ENCODE measurements at regions not wholly inside any gene's neighbourhood (a gene's known extent, or its start where the extent isn't known, plus 50 kb on each side); places are given as distances from the start of the nearest gene placed in this dataset.
A peak's percentile ranks its signal among the peaks of the same experiment; 100 is the strongest.

DNA sequence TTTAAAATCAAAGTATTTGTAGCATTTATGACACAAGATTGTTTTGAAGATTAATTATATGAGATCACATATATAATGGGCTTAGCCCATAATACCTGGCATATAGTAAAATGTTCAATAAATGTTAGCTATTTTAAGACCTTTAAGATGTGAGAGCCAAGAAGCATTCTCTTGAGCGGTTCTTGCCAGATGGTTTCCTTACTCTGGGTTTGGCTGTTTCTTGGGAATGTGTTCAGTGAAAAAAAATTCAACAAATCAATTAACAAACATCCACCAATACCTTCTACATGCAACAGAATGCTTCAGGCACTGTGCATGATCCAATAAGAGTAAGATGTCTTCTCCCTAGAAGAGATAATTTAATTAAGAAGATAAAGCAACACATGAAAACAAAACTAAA lies 230.4 kb downstream of the CMPK2 start:
- in situ Hi-C loops (cut with HindIII; ENCODE audit: low pct_unique_long_range_greater_than_20kb, low sequenced_read_pairs): no loop called here
- no peak for DNase-seq (ENCODE audit: low read depth, low spot score)

DNA sequence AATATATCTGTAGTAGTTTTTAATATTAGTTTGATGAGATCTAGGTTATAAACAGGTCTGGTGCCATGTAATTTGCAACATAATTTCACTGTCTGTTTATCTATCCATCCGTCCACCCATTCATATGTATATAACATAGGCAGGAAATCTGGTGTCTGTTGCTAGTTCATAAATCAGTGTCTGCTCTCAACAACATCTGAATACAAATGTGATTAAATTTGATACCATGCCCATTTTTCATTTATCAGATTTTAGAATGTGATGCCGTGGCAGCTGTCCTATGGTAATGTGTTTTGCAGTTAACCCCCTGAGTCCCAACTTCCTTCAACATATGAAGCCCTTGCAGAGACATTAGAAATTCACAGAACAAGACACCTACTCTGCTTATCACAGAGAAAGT lies 228.4 kb downstream of the CMPK2 start:
- in situ Hi-C loops (cut with HindIII; ENCODE audit: low pct_unique_long_range_greater_than_20kb, low sequenced_read_pairs): no loop called here
- DNase-seq (ENCODE audit: low read depth, low spot score): no peak

DNA sequence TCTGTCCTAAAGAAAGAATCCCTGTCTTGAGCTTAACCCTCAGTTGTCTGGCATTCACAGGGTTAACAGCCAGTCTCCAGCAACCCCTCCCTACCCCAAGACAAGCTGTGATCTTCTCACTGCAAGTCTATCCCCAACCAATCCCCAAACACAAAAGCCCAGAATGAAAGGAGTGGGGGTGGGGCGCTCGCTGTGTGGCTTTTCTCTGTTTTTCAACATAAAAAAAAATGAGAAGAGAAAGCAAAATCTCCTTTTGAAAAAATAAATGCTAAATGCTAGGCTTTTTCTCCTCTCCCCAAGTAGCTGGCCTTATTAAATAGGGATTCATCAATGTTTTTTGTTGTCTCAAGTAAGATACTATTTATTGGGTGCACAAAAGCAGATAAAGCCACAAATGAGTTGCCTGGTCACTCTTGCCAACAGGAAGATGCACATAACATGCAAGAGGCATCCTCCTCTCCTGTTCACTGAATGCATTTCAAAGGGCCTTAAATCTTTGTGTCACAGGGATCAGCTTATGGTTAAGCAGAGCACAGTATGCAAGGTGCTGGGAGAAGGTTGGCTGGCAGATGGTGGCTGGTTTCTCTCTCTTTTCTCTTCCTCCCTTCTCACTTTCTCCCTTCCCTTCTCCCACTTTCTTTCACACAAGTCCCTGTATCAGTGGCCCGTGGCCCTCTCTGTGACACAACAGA lies 225.6 kb downstream of the CMPK2 start:
- in situ Hi-C loops (cut with HindIII; ENCODE audit: low pct_unique_long_range_greater_than_20kb, low sequenced_read_pairs): no loop called here
- no peak for DNase-seq (ENCODE audit: low read depth, low spot score)

DNA sequence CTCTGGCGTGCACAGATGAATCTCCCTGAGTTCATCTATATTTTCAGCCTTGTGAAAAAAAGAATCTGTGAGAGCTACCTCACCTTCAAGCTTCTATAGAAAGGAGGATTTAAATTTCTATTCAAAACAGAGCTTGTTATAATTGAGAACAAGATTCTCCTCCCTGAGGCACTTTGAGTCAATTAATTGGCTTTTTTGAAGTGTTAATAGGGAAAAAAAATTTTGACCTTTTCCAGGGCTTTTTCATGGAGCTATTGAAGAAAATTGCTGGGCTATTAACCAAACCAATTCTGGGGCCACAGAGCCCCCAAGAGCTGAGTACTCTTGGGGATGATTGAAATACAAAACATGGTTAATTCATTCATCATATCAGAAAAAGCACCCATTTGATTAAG lies 225.1 kb downstream of the CMPK2 start:
- no peak for DNase-seq (ENCODE audit: low read depth, low spot score)
- in situ Hi-C loops (cut with HindIII; ENCODE audit: low pct_unique_long_range_greater_than_20kb, low sequenced_read_pairs): no loop called here

DNA sequence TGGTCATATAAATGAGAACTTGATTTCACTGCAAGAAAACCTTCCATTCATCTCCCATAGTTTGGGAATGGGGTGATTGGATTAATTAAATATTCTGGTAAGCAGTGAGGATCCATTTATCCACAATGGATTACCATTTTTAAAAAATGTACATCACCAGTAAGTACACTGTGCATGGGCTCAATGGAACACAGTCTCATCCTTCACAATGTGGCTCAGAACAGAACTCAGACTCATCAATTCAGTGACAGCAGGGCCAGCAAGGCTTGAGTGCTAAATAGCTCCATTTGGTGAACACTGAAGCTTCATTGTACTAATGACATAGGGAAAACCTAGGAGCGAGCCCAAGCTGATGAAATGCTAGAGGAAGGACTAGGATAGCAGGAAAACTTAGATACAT lies 223.8 kb downstream of the CMPK2 start:
- no peak for DNase-seq (ENCODE audit: low read depth, low spot score)
- in situ Hi-C loops (cut with HindIII; ENCODE audit: low pct_unique_long_range_greater_than_20kb, low sequenced_read_pairs): no loop called here

DNA sequence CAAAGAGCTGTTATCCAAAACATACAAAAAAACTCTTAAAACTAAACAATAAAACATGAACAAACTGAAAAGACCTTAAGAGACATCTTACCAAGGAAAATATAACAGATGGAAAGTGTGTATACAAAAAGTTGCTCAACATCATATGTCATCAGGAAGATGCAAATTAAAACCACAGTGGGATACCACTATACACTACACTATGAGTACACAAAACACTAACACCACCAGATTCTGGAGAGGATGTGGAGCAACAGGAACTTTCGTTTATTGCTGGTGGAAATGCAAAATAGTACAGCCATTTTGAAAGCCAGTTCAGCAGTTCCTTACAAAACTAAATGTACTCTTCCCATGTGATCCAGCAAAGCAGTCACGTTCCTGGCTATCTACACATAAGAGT lies 221.4 kb downstream of the CMPK2 start:
- in situ Hi-C loops (cut with HindIII; ENCODE audit: low pct_unique_long_range_greater_than_20kb, low sequenced_read_pairs): no loop called here
- no peak for DNase-seq (ENCODE audit: low read depth, low spot score)

DNA sequence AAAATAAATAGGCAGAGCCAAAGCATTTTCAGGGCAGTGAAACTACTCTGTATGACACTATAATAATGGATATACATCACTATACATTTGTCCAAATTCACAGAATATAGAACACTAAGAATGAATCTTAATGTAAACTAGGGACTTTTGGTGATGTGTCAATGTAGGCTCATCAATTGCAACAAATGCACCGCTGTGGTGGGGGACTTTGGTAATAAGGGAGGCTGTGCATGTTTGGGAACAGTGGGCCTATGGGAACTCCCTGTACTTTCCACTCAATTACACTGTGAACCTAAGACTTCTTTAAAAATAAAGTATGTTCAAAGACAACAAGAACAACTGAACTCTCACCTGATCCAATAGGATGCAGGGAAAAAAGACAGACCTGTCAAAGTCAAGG lies 220.7 kb downstream of the CMPK2 start:
- in situ Hi-C loops (cut with HindIII; ENCODE audit: low pct_unique_long_range_greater_than_20kb, low sequenced_read_pairs): no loop called here
- DNase-seq (ENCODE audit: low read depth, low spot score): no peak

DNA sequence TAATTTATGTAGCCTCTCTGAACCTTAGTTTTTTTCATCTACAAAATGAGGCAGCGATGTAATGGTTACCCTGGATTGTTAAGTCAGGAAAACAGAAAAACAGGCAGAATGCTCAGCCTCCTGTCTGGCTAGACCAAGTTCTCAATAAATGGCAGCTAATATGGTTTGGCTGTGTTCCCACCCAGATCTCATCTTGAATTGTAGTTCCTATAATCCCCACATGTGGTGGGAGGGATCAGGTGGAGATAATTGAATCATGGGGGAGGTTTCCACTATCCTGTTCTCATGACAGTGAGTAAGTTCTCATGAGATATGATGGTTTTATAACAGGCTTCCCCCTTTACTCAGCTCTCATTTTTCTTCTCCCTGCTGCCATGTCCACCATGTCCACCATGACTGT lies 220.0 kb downstream of the CMPK2 start:
- in situ Hi-C loops (cut with HindIII; ENCODE audit: low pct_unique_long_range_greater_than_20kb, low sequenced_read_pairs): no loop called here
- no peak for DNase-seq (ENCODE audit: low read depth, low spot score)

DNA sequence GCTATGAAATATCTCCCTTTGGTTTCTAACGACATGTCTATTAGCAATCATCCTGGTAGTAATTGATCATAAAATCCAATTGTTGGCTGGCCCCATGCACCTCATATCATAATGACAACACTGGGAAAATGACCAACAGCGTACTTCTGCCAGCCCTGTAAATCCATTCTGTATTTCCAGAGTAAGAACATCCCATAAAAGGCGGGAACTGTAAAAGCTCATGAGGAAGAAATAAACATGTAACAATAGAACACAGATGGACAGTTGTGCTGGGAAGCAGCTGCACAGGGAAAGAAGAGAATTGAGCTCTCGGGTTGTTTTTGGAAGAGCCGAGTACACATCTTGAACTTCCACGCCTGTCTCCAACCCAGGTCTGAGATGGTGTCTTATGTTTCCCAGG lies 218.7 kb downstream of the CMPK2 start:
- in situ Hi-C loops (cut with HindIII; ENCODE audit: low pct_unique_long_range_greater_than_20kb, low sequenced_read_pairs): no loop called here
- DNase-seq (ENCODE audit: low read depth, low spot score): no peak

DNA sequence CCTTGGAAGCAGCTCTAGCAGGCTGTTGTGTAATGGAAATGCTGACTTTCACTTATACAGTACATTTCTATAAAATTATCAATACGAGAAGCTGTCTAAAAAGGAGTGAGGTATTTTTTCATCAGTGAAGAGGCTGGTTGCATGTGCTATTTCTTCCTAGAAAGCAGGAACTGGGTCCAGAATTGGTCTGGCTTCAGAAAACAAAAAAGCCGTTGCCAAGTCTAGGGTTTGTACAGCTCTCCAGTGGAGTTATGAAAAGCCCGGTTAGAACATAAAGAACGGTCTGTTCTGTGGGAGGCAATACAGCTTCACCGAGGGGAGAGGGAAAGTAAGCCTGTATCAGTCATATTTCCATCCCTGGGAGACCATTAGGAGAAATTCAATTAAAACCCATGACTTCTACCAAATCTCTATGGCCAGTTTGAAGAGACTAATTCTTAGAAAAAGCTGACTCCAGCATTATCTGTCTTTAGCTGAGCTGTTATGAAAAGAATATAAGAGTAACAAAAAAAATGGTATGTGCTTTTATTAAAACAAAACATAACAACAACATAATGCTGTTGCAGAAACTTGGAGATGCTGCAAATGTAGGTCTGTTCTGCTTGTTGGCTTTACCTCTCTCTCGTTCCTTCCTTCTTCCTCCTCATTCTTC lies 217.0 kb downstream of the CMPK2 start:
- in situ Hi-C loops (cut with HindIII; ENCODE audit: low pct_unique_long_range_greater_than_20kb, low sequenced_read_pairs): no loop called here
- DNase-seq (ENCODE audit: low read depth, low spot score): no peak

DNA sequence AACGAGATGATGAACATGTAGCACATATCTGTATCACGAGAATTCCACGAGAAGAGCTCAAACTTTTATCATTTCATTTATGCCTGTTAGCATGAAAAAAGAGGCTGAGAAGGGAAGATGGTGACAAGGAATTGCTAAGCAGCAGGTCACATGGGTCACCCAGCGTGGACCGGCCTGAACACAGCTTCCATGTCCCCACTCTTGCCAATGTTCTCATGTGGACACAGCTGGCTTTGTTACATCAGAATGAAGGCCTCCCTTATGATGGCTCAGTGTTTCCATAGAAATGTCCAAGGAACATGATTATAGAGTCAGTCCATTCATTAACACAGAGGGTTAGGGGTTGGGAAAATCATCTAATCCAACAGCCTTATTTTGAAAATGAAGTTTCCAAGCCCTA lies 215.4 kb downstream of the CMPK2 start:
- in situ Hi-C loops (cut with HindIII; ENCODE audit: low pct_unique_long_range_greater_than_20kb, low sequenced_read_pairs): no loop called here

DNA sequence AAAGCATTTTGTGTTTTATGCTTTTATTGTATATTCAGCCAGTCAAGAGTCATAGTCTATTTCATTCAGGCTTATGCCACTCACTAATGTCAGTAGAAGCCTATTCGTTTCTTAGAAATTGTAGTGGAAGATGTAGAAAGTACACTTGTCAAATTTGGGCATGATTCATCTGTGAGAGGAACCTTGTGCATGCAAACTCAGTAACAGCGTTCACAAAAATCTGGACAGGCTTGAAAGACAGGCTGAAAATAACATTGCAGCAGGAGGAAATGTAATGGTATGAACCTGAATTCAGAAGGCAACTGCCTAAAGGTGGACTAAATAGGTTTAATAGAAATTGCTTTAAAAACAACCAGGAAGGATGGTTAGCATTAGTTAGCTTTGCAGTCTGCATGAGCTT lies 213.5 kb downstream of the CMPK2 start:
- DNase-seq (ENCODE audit: low read depth, low spot score): no peak
- in situ Hi-C loops (cut with HindIII; ENCODE audit: low pct_unique_long_range_greater_than_20kb, low sequenced_read_pairs): no loop called here

More for the DNA sequence above, 215.4 kb downstream of the CMPK2 start:
- DNase-seq (ENCODE audit: low read depth, low spot score): no peak

DNA sequence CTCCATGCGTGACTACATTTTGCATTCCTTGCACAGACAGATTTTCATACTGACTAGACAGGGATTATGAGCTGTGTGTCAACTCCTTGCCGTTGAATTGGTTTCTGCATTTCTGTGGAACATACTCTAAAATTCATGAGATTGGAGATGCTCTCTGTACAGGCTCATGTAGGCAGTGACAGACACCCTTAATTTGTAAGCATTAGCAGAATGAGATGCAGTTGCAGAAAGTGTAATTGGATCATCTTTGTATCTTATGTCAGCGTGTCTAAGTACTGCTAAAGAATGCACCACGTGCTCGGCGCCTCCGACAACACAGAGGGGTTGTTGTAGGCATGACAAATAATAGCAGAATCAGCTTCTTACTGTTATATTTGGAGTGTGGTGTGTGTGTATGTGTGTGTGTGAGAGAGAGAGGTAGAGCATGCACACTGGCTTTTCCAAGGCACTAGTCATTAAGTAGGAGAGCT lies 212.4 kb downstream of the CMPK2 start:
- no peak for DNase-seq (ENCODE audit: low read depth, low spot score)
- in situ Hi-C loops (cut with HindIII; ENCODE audit: low pct_unique_long_range_greater_than_20kb, low sequenced_read_pairs): no loop called here

DNA sequence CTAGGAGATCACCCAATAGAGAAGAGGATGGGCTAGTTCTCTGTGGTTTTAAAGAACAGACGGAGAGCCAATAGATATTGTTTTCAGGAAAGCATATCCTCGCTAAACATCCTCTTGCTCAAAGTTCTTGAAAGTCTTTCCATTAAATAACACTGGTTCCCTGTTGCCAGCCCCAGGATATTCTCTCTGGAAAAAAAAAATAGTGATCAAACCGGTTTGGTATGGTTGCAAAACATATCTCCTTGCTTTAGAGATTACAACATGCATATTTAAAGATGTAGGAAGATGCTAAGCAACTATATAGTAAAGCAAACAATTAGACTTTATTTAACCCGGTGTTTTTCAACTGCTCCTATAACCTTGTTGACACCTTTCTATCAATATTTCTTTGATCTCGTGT lies 211.4 kb downstream of the CMPK2 start:
- no peak for DNase-seq (ENCODE audit: low read depth, low spot score)
- in situ Hi-C loops (cut with HindIII; ENCODE audit: low pct_unique_long_range_greater_than_20kb, low sequenced_read_pairs): no loop called here

DNA sequence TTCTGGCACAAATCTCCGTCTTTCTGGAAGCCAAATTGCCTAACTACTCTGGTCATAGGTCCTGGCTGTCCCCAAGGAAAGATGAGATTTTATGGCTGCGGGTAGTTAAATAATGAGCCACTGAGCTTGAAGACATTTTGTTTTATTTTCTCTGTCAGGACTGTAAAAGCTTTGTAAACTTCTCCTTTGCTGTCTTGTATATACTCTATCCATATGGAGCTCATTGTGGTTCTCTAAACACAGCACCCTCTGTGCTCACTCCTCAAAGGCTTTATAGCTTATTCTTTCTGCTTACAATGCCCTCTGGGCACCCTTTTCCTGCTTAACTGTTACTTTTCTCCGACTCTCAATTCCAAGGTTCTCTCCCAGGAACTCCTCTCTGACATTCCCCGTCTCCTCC lies 209.1 kb downstream of the CMPK2 start:
- in situ Hi-C loops (cut with HindIII; ENCODE audit: low pct_unique_long_range_greater_than_20kb, low sequenced_read_pairs): no loop called here
- DNase-seq (ENCODE audit: low read depth, low spot score): peak; percentile 62

DNA sequence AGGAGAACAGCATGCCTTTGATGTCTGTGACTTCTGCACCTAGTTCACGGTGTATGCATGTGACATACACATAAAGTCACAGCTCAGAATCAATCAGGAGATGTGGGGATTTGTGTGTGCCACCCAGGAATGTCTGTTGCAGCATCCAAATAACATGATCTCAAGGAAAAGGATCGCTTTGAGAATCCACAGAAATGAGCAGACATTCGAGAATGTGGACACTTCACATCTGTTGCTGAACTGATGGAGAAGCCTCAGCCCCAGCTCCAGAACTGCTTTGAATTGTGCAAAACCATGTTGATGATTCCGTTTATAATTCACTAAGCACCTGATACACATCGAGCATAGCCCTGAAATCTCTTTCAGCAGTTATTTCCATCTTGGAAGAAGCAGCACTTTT lies 208.6 kb downstream of the CMPK2 start:
- in situ Hi-C loops (cut with HindIII; ENCODE audit: low pct_unique_long_range_greater_than_20kb, low sequenced_read_pairs): no loop called here
- no peak for DNase-seq (ENCODE audit: low read depth, low spot score)

DNA sequence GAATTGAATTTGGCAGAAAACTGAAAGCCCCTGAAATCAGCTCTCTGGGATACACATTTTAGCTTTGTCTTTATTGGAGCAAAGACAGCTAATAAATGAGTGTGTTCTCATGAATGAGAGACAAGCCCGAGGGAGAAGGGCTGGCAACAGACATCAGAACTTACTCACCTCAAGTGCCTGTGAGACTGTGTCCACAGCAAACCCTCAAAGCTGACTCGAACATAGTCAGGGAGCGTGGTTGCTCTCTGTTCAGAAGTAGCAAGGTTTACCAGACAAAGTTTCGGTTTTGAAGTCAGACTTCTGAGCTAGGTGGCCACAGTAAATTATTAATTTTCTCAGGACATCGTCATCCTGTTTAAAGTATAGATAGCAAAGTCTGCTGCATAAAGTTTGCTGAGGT lies 207.9 kb downstream of the CMPK2 start:
- DNase-seq (ENCODE audit: low read depth, low spot score): no peak
- in situ Hi-C loops (cut with HindIII; ENCODE audit: low pct_unique_long_range_greater_than_20kb, low sequenced_read_pairs): no loop called here

DNA sequence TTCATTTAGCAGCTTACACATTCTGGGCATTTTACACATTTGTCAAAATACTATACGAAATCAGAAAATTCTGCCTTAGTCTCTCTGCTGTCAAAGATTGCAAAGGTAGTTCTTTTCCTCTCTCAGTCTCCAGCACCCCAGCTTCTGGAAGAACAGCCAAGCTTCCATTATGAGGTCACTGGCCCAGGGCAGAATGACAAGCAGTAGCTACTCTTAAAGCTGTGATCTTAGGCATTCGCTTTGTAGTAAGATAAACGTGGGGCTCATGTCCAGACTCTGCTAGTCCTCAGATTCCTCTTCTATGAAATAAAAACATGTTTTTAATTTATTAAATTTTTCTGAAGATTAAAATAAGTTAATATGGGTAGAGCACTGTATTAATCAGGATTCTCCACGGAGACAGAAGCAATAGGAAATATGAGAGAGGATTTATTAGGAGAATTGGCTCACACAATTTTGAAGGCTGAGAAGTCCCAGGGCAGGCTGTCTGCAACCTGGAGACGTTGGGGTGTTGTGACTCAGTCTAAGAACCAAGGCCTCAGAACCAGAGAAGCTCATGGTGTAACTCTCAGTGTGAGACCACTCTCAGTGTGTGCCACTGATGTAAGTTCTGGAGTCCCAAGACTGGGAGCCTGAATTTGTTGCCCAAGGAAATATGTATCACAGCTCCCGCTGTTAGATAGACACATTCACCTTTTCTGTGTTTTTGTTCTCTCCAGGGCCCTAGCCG lies 201.2 kb downstream of the CMPK2 start:
- no peak for DNase-seq (ENCODE audit: low read depth, low spot score)
- in situ Hi-C loops (cut with HindIII; ENCODE audit: low pct_unique_long_range_greater_than_20kb, low sequenced_read_pairs): no loop called here

Measured in SK-MEL-5 (cell line).